ENCODE measurements at regions not wholly inside any gene's neighbourhood (a gene's known extent, or its start where the extent isn't known, plus 50 kb on each side); places are given as distances from the start of the nearest gene placed in this dataset.
"Not testable (repeated sequence)": the region's sequence is repeated elsewhere in the genome, so short reads cannot be mapped to it uniquely, and the experiment has no call there.

GRCh38 chr4:131337936-131338335 is 1811.2 kb upstream of the PCDH10 start:
- TF ChIP-seq CTCF (conservative IDR thresholded peaks at IDR 0.05), result no peak
- H3K27ac ChIP-seq, result no peak overlapping the region

- no peak for TF ChIP-seq CTCF (conservative IDR thresholded peaks at IDR 0.05)
- H3K27ac ChIP-seq, result no peak overlapping the region
These were observed 1810.0 kb upstream of the PCDH10 start for GRCh38 chr4:131339137-131339536.

- no peak overlapping the region for H3K27ac ChIP-seq
- no peak for TF ChIP-seq CTCF (conservative IDR thresholded peaks at IDR 0.05)
These were observed 1804.3 kb upstream of the PCDH10 start for GRCh38 chr4:131344761-131345160.

GRCh38 chr4:131347816-131348215 is 1801.3 kb upstream of the PCDH10 start:
- no peak overlapping the region for H3K27ac ChIP-seq
- TF ChIP-seq CTCF (conservative IDR thresholded peaks at IDR 0.05), result no peak

- no peak for TF ChIP-seq CTCF (conservative IDR thresholded peaks at IDR 0.05)
- no peak overlapping the region for H3K27ac ChIP-seq
These were observed 1800.8 kb upstream of the PCDH10 start for GRCh38 chr4:131348263-131348662.

- not testable (repeated sequence) for H3K27ac ChIP-seq
These were observed 1796.7 kb upstream of the PCDH10 start for GRCh38 chr4:131352371-131352770.

GRCh38 chr4:131366714-131367113 is 1782.4 kb upstream of the PCDH10 start:
- no peak overlapping the region for H3K27ac ChIP-seq
- TF ChIP-seq CTCF (conservative IDR thresholded peaks at IDR 0.05), result no peak

GRCh38 chr4:131367441-131367840 is 1781.7 kb upstream of the PCDH10 start:
- no peak overlapping the region for H3K27ac ChIP-seq
- no peak for TF ChIP-seq CTCF (conservative IDR thresholded peaks at IDR 0.05)

All from VCaP (cell line).